Fibroblast of mammary gland (primary cell): ENCODE measurements at regions not wholly inside any gene's neighbourhood (a gene's known extent, or its start where the extent isn't known, plus 50 kb on each side); places are given as distances from the start of the nearest gene placed in this dataset.

Experiments
- DNase-seq: peaks from one replicate; pipeline ENCODE4 v3.0.0-alpha.2; 2010; ENCODE audit warnings: low read depth
- H3K4me3 ChIP-seq: 2 replicates; pipeline ENCODE4 v1.5.1; 2011; ENCODE audit warnings: low read depth, mild to moderate bottlenecking, low read length, moderate library complexity; ENCODE audit not compliant: control insufficient read depth
- CTCF ChIP-seq: conservative IDR thresholded peaks from 2 replicates; pipeline ENCODE4 v1.5.1; 2011; ENCODE audit warnings: low read depth, low read length, inconsistent platforms; ENCODE audit not compliant: control insufficient read depth, insufficient read depth

GRCh38 chrX:9308426-9308825, 156.4 kb upstream of the TBL1X start:
- TF ChIP-seq CTCF, result no peak
- no peak for DNase-seq
- no peak overlapping the region for H3K4me3 ChIP-seq

DNA sequence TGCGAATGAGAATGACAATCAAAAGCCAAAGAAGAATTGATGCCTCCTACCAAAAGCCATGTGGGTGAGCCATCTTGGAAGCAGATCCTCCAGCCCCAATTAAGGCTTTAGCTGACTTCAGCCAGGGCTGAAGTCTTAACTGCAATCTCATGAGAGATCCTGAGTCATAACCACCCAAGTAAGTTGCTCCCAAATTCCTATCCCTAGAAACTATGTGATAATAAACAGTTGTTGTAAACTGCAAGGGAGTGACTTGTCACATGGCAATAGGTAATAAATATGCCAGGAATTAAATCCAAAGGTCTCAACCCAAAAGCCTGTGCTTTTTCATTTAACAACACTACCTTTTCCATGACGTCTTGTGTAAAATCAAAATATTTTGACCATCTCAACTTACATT, 154.2 kb upstream of the TBL1X start:
- DNase-seq, result peak; percentile 49
- TF ChIP-seq CTCF, result no peak
- no peak overlapping the region for H3K4me3 ChIP-seq

DNA sequence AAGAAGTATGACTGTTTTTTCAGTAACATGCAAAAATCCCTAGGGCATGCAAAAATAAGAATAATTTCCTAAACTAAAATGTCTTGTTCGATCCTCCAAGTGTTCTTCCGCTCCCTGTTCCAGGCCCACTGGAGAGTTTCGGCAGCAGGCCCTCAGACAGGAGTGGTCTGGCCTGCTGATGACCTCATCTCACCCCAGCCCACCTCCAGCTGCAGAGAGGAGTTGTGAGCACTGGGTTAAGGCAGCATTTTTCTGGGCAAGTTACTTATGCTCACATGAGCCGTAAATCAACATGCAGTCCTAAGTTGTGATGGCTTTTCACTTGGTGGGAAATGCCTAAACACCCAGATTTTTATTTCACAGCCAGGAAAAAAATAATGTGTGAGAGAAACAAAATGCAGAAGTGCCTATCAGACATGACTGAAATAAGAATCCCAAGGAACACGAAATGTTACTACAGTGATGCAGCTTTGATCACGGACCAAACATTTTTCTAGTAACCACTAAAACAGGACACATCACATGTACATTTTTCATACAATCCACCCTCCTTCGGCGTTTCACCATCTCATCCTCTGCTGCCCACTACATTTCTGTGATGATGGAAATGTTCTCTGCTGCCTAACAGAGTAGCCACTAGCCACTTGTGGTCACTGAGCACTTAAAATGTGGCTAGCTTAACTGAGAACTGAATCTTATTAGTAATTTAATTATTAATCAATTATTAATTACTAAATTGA, 153.3 kb upstream of the TBL1X start:
- TF ChIP-seq CTCF, result no peak
- peak; percentile 30 for DNase-seq
- no peak overlapping the region for H3K4me3 ChIP-seq

GRCh38 chrX:9312922-9313867, 151.7 kb upstream of the TBL1X start:
- TF ChIP-seq CTCF, result peak; percentile 58
- no peak overlapping the region for H3K4me3 ChIP-seq
- DNase-seq, result no peak

- H3K4me3 ChIP-seq, result no peak overlapping the region
- DNase-seq, result no peak
- TF ChIP-seq CTCF, result no peak
These were observed 149.8 kb upstream of the TBL1X start for GRCh38 chrX:9315086-9315485.

DNA sequence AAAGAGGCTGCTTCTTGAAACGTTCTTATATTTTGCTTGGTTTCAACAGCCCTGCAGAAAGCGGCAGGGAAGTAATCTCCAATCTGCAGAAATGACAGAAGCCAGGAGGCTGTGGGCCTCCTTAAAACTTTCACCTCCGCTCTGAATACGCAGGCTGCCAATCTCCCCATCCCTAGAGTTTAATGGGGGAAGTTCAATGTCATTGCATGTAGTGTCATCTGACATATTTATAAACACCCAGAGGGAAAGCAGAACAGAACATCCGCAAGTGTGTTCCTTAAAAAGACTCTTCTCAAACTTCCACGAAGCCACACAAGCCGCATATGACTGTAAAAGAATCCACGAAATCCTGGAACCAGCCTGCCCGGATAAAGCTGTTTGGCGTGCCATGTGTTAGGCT, 148.8 kb upstream of the TBL1X start:
- H3K4me3 ChIP-seq, result no peak overlapping the region
- DNase-seq, result no peak
- no peak for TF ChIP-seq CTCF
